ENCODE measurements at regions not wholly inside any gene's neighbourhood (a gene's known extent, or its start where the extent isn't known, plus 50 kb on each side); places are given as distances from the start of the nearest gene placed in this dataset.

DNA sequence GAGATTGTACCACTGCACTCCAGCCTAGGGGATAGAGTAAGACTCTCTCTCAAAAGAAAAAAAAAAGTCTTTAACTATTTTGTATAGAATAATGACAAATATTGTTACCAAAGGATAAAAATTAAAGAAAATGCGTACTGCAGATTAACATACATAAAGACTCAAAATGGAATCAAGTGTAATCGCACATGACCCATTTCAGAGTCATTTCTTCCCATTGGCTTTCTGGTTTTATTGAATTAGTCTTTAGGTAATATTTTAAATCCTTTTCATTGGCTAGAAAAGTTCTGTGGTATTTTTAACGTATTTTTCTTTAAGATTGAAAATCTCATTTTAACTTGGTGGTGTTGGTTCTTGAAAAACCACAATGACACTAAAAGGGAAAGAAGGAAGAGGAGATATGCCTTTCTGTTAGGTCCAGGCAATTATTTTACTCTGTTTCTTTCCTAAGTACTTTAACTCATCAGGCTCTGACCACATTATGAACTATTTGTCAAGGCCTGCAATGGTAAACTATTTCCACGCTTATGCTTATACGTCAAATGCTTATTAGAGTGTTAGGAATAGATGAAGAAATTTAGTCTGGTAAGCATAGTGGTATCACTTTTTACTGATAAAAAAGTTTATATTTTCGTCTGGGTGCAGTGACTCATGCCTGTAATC lies 52.3 kb downstream of the PLEKHG1 start:
- H3K9me3 Mint-ChIP-seq, result no peaks in the 10 kb centered on the region
- H3K4me1 Mint-ChIP-seq, result no peaks in the 10 kb centered on the region
- no peaks in the 10 kb centered on the region for H3K36me3 Mint-ChIP-seq
- H3K27ac Mint-ChIP-seq, result no peak overlapping the region
- H3K4me3 Mint-ChIP-seq, result no peak overlapping the region
- DNase-seq, result no peak
- H3K27me3 Mint-ChIP-seq, result no peaks in the 10 kb centered on the region

DNA sequence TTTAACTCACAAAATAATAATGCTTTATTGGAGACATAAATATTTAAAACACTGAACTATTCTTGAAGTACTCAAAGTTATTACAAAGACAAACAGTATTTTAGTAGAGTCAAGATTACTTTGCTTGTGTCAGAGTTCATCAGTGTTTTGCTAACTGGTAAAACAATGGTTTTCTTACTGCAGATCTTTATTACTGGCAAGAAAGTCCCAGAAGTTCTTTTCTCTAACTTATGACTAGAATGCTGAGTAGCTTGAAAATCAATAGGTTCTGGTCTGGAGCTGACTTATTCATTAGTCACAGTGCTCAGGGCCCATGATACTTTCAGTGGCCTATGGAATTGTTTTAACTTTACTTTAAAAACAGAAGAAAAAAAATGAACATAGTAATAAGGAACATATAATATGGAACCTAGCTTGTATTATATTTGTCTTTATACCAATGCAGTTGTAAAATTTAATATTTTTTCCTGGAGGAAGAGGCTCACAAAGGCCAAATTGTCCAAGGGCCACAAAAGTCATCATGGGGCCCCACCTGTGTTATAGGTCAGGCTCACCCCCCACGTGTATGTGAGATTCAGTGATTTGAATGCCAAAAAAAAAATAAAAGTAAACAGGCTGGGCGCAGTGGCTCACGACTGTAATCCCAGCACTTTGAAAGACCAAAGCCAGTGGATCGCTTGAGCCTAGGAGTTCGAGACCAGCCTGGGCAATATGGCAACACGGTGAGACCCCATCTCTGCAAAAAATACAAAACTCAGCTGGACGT lies 53.3 kb downstream of the PLEKHG1 start:
- no peak overlapping the region for H3K27ac Mint-ChIP-seq
- no peaks in the 10 kb centered on the region for H3K9me3 Mint-ChIP-seq
- no peaks in the 10 kb centered on the region for H3K4me1 Mint-ChIP-seq
- H3K4me3 Mint-ChIP-seq, result no peak overlapping the region
- no peaks in the 10 kb centered on the region for H3K36me3 Mint-ChIP-seq
- DNase-seq, result no peak
- H3K27me3 Mint-ChIP-seq, result no peaks in the 10 kb centered on the region

DNA sequence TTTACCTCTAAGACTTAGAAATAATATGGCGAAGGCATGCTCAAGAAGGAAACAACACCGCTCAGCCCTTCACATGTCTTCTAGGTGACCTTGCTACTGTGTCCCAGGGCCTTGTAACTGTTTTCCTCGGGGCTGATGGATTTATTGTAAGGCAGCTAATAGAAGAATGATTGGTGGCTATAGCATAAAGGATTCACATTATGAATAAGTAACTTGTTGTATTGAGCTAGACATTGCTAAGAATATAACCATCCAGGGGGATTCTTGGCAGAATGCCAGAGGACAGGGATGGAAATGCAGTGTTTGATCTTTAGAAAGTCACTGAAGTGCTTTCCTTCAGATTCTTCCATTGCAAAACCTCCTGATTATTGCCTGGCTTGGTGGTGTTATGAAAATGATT lies 54.9 kb downstream of the PLEKHG1 start:
- no peaks in the 10 kb centered on the region for H3K36me3 Mint-ChIP-seq
- no peak overlapping the region for H3K4me3 Mint-ChIP-seq
- H3K27ac Mint-ChIP-seq, result no peak overlapping the region
- H3K9me3 Mint-ChIP-seq, result no peaks in the 10 kb centered on the region
- H3K27me3 Mint-ChIP-seq, result no peaks in the 10 kb centered on the region
- DNase-seq, result no peak
- H3K4me1 Mint-ChIP-seq, result no peaks in the 10 kb centered on the region

DNA sequence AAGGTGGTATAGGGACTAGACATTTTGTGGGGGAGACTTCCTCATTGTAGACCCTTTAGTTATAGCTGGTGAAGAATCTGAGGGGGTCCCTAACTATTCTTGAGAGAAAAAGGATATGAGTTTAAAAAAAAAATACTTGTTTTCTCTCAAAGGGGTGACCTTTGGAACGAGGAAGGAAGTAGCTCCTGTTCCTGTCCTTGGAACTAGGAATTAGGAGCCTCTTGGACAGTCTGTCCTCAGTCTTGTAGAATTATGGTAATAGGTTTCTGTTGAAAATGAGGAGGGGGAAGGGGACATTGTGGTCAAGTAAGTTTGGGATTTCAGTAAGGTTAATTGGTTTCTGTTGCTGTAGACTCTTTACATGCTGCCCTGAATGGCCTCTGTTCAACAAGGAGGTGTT lies 56.5 kb downstream of the PLEKHG1 start:
- Mint-ChIP-seq H3K9me3 (no peaks in the 10 kb centered on the region), H3K4me1 (no peaks in the 10 kb centered on the region), H3K4me3 (no peak overlapping the region), H3K27me3 (no peaks in the 10 kb centered on the region), H3K36me3 (no peaks in the 10 kb centered on the region), H3K27ac (no peak overlapping the region)
- DNase-seq, result no peak

DNA sequence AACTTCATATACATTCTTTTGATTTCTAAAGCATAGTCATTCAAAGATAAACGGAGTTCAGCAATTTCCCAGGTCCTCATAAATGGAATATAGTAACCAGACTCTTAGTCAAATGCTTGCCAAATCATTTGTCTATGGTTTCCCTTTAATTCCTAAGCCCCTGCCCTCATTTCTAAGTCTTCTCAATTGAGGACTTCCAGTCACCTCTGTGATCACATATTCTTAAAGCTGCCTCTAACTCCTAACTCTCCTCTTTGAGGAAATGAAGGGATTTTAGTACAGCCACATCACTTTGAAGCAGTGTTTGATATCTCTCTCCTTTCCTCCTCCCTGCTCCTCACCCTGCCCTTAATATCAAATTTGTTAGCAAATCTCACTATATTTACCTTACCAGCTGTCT lies 58.7 kb downstream of the PLEKHG1 start:
- H3K9me3 Mint-ChIP-seq, result no peaks in the 10 kb centered on the region
- no peak overlapping the region for H3K27ac Mint-ChIP-seq
- no peaks in the 10 kb centered on the region for H3K27me3 Mint-ChIP-seq

DNA sequence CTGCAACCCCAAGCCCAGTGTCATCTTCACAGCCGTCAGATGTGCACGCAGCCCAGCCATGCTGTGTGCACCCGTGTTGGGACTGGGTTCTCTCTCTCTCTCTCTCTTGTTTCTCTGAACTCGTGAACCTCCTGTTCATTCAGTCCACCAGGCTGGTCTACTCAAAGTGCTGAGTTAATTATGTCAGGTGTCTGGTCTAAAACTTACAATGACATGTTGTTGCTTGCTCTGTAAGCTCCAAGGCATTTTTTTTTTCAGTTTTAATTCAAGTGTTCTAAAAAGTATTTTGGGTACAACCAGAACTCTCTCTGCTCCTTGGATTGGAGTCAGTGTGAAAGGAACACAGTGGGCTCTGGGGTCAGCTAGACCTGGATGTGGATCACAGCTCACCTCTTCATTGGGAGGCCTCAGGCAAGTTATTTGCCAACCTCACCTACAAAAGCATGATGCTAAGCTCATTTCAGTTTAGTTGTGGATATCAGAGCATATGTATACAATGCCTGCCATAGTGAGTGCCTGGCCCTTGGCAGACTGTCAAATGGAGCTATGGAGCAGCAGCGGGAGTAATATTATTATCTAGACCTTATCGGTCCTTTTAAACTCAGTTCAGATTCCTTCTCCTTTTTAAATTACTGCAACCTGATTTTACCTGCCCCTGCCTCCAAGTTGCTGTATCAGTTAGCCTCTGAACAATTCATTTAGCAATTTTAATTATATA lies 59.5 kb downstream of the PLEKHG1 start:
- Mint-ChIP-seq H3K4me3 (no peak overlapping the region), H3K27ac (no peak overlapping the region), H3K4me1 (no peaks in the 10 kb centered on the region), H3K36me3 (no peaks in the 10 kb centered on the region), H3K9me3 (no peaks in the 10 kb centered on the region), H3K27me3 (peaks cover 6% of the 10 kb centered on the region)
- DNase-seq, result no peak

More for the DNA sequence above, 58.7 kb downstream of the PLEKHG1 start:
- H3K36me3 Mint-ChIP-seq, result no peaks in the 10 kb centered on the region
- no peak for DNase-seq
- H3K4me1 Mint-ChIP-seq, result no peaks in the 10 kb centered on the region
- no peak overlapping the region for H3K4me3 Mint-ChIP-seq

DNA sequence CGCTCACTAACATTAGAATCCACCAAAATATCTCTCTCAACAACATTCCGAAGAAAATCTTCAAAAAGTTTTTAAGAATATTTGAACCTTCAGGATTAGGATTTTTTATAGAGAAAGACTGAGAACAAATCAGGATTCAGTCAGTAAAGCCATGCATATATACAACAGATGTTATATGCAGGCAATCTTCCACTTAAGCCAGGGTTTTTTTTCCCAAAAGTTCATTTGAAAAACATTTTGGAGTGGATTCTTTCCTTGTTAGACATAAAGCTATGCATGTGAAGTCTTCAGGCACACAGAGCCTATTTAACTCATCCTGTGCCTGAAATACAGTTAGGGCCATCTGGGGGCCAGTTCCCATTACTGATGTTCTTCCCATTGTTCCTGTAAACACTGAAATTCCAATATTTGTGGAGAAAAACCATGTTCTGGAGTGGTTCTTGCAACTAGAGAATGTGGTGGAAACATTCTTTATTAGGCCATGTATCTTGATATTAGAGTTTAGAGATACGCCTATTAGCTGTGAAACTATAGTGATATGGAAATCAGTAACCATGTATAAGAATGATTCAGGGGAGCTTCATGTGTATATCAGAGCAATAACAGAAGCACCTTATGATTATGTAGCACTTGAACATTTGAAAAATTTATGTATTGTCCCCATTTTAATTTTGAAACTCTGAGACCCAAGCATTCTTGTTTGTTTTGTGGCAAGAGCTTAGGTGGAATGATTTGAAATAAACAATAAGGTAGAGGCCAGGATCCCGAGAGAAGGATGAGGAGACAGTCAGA lies 61.7 kb downstream of the PLEKHG1 start:
- Mint-ChIP-seq H3K36me3 (no peaks in the 10 kb centered on the region), H3K4me1 (no peaks in the 10 kb centered on the region), H3K27ac (no peak overlapping the region), H3K4me3 (no peak overlapping the region), H3K9me3 (no peaks in the 10 kb centered on the region), H3K27me3 (peaks cover 7% of the 10 kb centered on the region)
- no peak for DNase-seq

DNA sequence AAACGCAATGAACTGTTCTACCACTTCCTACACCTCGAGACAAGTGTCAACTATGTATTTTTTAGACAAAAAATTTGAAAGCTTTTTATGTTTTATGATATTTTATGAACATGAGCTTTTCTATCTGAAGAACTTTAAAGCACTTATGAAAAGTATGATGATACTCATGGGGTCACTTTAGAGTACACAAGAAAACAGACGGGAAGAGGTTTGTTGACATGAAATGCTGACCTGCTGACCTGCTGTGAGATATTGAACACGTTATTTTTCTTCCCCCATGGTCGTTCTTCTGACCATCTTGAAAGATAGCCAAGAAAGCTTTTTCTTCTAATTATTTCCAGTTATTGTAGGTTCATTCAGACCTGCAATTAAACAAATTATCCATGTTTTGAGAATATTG lies 63.1 kb downstream of the PLEKHG1 start:
- Mint-ChIP-seq H3K4me1 (peaks cover 3% of the 10 kb centered on the region), H3K27ac (no peak overlapping the region), H3K4me3 (no peak overlapping the region), H3K9me3 (no peaks in the 10 kb centered on the region), H3K27me3 (peaks cover 7% of the 10 kb centered on the region), H3K36me3 (no peaks in the 10 kb centered on the region)
- DNase-seq, result no peak

DNA sequence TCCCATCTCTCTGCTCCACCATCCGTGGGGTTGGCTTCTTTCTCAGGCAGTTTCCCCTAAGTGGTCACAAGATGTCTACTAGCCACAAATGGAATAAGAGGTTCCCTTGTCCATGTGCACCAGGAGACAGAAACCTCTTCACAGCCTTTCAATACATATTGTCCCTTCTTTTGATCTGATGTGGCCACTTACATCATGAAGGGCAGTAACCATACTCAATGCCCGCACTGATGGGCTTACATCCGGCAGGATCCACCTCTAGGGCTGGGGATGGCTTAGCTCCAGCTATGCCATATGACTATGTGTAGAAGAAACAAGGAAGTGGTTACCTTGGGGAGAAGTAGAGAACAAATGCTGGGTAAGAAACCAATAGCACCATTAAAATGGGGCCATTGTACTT lies 64.4 kb downstream of the PLEKHG1 start:
- Mint-ChIP-seq H3K9me3 (no peaks in the 10 kb centered on the region), H3K4me3 (no peak overlapping the region), H3K36me3 (no peaks in the 10 kb centered on the region), H3K27me3 (peaks cover 7% of the 10 kb centered on the region), H3K27ac (no peak overlapping the region), H3K4me1 (peaks cover 5% of the 10 kb centered on the region)
- no peak for DNase-seq

DNA sequence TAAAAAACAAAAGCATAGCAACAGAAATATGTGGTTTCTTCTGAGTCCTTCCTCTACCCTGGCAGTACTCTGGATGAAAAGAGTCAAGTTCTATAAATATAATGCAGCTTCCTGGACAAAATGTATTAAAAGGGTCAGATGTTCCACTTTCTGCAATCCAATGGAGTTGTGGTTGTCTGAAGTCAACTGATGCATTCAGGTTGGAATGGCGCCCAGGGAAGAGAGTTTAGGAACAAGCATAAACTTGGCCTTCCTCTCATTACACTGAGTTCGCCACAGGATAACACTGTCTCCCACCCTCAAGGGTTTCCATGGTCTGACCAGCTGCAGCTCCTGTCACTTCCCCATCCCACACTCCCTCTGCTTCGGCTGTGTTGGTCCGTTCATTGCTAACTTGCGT lies 66.4 kb downstream of the PLEKHG1 start:
- Mint-ChIP-seq H3K4me3 (no peak overlapping the region), H3K9me3 (no peaks in the 10 kb centered on the region), H3K4me1 (peaks cover 5% of the 10 kb centered on the region), H3K27ac (no peak overlapping the region), H3K27me3 (peaks cover 7% of the 10 kb centered on the region), H3K36me3 (no peaks in the 10 kb centered on the region)
- DNase-seq, result no peak

DNA sequence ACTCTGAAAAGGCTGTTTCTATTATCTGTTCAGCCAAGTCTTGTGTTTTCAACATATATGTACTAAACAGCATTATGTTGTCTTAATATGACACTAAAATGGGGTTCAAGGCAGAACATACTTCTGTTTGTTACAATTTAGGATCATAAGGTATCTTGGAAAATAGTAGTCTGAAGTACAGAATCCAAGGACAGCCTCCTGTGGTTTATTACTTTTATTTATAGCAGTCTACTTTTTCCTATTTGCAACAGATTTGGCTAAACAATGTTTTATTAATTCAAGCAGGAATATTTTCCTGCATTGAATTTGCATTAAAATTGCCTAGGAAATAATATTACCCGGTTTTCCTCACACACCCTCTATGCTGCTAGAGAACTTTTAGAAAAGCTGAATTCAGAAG lies 67.7 kb downstream of the PLEKHG1 start:
- no peak overlapping the region for H3K4me3 Mint-ChIP-seq
- peaks cover 7% of the 10 kb centered on the region for H3K27me3 Mint-ChIP-seq

DNA sequence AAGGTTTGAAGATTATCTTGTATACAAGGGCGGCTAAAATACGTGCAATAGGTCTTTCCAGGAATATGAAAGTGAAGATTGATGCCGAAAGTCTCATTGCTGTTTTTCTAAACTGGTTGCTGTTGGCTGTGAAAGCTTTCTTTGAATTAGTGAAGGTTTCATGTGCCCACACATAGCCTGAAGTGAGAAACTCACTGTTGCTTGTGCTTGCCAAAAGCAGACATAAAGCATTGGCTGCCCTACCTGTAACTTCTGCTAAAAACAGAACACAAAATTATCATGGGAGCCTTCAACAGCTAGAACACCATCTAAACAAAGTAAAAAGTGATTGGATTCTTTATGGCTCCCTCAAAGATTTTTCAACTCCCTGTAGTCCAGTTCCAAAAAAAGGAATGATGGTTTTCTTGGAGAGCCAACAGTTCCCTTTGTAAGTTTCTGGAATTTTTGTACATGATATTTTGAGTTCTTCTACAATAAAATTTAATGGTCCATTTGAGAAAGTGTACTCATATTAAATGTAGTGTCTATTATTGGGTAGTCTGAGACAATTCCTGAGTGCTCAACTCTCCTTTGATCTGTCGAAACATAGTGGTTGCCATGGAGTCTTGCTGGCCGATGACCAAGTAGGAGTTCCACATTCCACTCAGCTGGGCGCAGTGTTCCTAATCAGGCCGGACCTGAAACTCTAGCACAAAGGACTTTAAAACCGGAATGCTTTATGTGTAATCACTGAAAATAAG lies 68.5 kb downstream of the PLEKHG1 start:
- H3K9me3 Mint-ChIP-seq, result no peaks in the 10 kb centered on the region
- no peaks in the 10 kb centered on the region for H3K36me3 Mint-ChIP-seq
- H3K4me1 Mint-ChIP-seq, result peaks cover 5% of the 10 kb centered on the region
- peaks cover 10% of the 10 kb centered on the region for H3K27me3 Mint-ChIP-seq
- H3K4me3 Mint-ChIP-seq, result no peak overlapping the region
- peak overlapping the region; percentile 51 for H3K27ac Mint-ChIP-seq
- DNase-seq, result no peak

More for the DNA sequence above, 67.7 kb downstream of the PLEKHG1 start:
- no peaks in the 10 kb centered on the region for H3K9me3 Mint-ChIP-seq
- H3K27ac Mint-ChIP-seq, result no peak overlapping the region
- no peak for DNase-seq
- H3K36me3 Mint-ChIP-seq, result no peaks in the 10 kb centered on the region
- H3K4me1 Mint-ChIP-seq, result peaks cover 5% of the 10 kb centered on the region

DNA sequence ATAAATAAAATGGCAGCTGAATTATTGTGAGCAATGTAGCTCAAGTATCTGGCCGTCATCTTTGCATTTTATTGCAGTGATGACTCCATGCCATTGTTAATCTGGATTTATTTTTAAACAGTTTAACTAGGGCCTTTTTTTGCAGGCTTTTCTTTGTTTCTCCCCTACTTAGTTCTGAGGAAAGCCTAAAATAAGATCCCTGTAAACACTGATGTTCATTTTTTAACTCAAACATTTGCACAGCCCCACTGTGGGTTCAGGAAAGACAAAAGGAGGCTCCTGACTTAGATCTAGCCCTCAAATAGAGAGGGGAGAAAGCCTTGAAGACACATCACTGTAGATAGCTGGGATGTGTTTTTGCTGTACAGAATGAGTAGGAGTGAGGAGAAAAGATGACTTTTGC lies 69.2 kb downstream of the PLEKHG1 start:
- Mint-ChIP-seq H3K27ac (no peak overlapping the region), H3K9me3 (no peaks in the 10 kb centered on the region), H3K4me3 (no peak overlapping the region), H3K36me3 (no peaks in the 10 kb centered on the region), H3K27me3 (peaks cover 7% of the 10 kb centered on the region), H3K4me1 (peaks cover 6% of the 10 kb centered on the region)
- DNase-seq, result no peak

DNA sequence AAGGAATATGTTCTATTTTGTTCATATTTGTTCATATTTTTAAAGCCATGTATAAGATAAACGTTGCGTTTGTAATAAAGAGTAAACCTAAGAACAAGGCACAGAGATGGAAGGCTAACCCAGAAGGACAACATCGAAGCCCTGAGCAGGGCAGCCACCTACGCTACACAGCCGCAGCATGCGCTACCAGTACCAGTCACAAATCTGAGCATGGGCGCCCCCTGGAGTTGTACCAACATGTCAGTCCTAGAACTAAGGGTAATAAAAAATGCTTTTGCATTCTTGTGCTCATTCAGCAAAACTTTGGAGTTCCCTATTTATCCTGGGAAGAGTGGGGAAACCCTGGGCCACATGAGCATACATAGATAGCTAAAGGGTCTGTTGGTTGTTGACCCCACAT lies 70.6 kb downstream of the PLEKHG1 start:
- Mint-ChIP-seq H3K9me3 (no peaks in the 10 kb centered on the region), H3K4me1 (peaks cover 8% of the 10 kb centered on the region), H3K27ac (no peak overlapping the region), H3K36me3 (no peaks in the 10 kb centered on the region), H3K27me3 (peaks cover 3% of the 10 kb centered on the region), H3K4me3 (no peak overlapping the region)
- DNase-seq, result no peak
